HCT116 (cell line): ENCODE measurements at regions not wholly inside any gene's neighbourhood (a gene's known extent, or its start where the extent isn't known, plus 50 kb on each side); places are given as distances from the start of the nearest gene placed in this dataset.
"Not testable (repeated sequence)": the region's sequence is repeated elsewhere in the genome, so short reads cannot be mapped to it uniquely, and the experiment has no call there.

Experiments used
- POLR2A ChIP-seq: IDR thresholded peaks from 2 replicates; pipeline ENCODE4 v1.7.0; 2011; ENCODE audit warnings: borderline replicate concordance; ENCODE audit not compliant: insufficient read depth, insufficient read length; ENCODE audit errors: extremely low read depth
- POLR2AphosphoS5 ChIP-seq: IDR thresholded peaks from 2 replicates; pipeline ENCODE4 v1.6.1; 2011; ENCODE audit warnings: mild to moderate bottlenecking, low read depth, low read length, moderate library complexity
- RAD21 ChIP-seq: IDR thresholded peaks from 2 replicates; pipeline ENCODE4 v1.6.1; 2012; ENCODE audit warnings: low read depth, mild to moderate bottlenecking
- TF ChIP-seq, protein P1 (sequence below): IDR thresholded peaks from 2 replicates; pipeline ENCODE4 v1.6.1; 2012
- TF ChIP-seq, protein P2 (sequence below), 3 experiments: fragments of 200-600 bp in 1 of 3; sonication (generic) in 1 of 3; IDR thresholded peaks in 2 of 3; conservative IDR thresholded peaks in 1 of 3; 2 replicates each; pipeline ENCODE4 v1.5.1; 2012 to 2017; ENCODE audit warnings: low read depth in 2 of 3, low read length in 2 of 3, antibody characterized with exemption in 1 of 3, borderline replicate concordance in 1 of 3, control low read depth in 1 of 3, mild to moderate bottlenecking in 1 of 3, mixed read lengths in 1 of 3, mixed run types in 1 of 3, moderate library complexity in 1 of 3; ENCODE audit not compliant: insufficient read depth in 1 of 3
- TF ChIP-seq, protein P3 (sequence below): IDR thresholded peaks from 2 replicates; pipeline ENCODE4 v1.6.1; 2012; ENCODE audit warnings: low read depth

DNA sequence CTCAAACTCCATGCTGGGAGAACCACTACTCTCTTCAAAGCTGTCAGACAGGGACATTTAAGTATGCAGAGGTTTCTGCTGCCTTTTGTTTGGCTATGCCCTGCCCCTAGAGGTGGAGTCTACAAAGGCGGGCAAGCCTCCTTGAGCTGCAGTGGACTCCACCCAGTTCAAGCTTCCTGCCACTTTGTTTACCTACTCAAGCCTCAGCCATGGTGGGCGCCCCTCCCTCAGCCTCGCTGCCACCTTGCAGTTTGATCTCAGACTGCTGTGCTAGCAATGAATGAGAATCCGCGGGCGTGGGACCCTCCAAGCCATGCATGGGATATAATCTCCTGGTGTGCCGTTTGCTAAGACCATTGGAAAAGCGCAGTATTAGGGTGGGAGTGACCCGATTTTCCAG is 230.0 kb downstream of the TMA16 start:
- TF ChIP-seq, protein P1, sequence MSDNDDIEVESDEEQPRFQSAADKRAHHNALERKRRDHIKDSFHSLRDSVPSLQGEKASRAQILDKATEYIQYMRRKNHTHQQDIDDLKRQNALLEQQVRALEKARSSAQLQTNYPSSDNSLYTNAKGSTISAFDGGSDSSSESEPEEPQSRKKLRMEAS = not testable (repeated sequence)
- TF ChIP-seq, protein P2, sequence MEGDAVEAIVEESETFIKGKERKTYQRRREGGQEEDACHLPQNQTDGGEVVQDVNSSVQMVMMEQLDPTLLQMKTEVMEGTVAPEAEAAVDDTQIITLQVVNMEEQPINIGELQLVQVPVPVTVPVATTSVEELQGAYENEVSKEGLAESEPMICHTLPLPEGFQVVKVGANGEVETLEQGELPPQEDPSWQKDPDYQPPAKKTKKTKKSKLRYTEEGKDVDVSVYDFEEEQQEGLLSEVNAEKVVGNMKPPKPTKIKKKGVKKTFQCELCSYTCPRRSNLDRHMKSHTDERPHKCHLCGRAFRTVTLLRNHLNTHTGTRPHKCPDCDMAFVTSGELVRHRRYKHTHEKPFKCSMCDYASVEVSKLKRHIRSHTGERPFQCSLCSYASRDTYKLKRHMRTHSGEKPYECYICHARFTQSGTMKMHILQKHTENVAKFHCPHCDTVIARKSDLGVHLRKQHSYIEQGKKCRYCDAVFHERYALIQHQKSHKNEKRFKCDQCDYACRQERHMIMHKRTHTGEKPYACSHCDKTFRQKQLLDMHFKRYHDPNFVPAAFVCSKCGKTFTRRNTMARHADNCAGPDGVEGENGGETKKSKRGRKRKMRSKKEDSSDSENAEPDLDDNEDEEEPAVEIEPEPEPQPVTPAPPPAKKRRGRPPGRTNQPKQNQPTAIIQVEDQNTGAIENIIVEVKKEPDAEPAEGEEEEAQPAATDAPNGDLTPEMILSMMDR (IDR thresholded peaks at IDR 0.05 in 2 of 3, conservative IDR thresholded peaks at IDR 0.05 in 1 of 3; ENCODE audit: borderline replicate concordance in 1 of 3, insufficient read depth in 1 of 3, low read depth in 2 of 3, low read length in 2 of 3) = not testable (repeated sequence)
- TF ChIP-seq, protein P3, sequence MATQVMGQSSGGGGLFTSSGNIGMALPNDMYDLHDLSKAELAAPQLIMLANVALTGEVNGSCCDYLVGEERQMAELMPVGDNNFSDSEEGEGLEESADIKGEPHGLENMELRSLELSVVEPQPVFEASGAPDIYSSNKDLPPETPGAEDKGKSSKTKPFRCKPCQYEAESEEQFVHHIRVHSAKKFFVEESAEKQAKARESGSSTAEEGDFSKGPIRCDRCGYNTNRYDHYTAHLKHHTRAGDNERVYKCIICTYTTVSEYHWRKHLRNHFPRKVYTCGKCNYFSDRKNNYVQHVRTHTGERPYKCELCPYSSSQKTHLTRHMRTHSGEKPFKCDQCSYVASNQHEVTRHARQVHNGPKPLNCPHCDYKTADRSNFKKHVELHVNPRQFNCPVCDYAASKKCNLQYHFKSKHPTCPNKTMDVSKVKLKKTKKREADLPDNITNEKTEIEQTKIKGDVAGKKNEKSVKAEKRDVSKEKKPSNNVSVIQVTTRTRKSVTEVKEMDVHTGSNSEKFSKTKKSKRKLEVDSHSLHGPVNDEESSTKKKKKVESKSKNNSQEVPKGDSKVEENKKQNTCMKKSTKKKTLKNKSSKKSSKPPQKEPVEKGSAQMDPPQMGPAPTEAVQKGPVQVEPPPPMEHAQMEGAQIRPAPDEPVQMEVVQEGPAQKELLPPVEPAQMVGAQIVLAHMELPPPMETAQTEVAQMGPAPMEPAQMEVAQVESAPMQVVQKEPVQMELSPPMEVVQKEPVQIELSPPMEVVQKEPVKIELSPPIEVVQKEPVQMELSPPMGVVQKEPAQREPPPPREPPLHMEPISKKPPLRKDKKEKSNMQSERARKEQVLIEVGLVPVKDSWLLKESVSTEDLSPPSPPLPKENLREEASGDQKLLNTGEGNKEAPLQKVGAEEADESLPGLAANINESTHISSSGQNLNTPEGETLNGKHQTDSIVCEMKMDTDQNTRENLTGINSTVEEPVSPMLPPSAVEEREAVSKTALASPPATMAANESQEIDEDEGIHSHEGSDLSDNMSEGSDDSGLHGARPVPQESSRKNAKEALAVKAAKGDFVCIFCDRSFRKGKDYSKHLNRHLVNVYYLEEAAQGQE = not testable (repeated sequence)
- not testable (repeated sequence) for TF ChIP-seq RAD21, POLR2AphosphoS5, POLR2A
